ENCODE measurements at regions not wholly inside any gene's neighbourhood (a gene's known extent, or its start where the extent isn't known, plus 50 kb on each side); places are given as distances from the start of the nearest gene placed in this dataset.

DNA sequence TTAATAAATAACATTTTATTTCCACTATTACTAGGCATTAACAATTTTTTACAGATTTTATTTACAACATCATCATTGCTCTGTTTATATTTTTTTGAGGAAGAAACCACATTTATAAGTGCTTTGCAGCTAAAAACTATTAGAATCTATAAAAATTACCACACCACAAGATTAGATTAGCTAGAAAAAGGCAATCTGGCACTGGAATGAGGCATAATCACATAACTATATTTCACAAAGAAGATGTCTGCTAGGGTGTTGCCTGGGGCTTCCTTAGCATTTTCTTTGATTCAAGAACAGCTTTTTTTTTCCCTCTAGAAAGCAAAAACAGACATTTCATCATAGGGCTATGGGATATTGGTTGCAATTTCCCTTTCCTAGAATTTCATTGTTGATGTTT, 2169.2 kb downstream of the MRPL39 start:
- FAIRE-seq (no peak), ATAC-seq (no peak), DNase-seq (no peak)
- no peak overlapping the region for H3K4me3 ChIP-seq
- no peaks in the 10 kb centered on the region for H3K4me1 ChIP-seq
- H3K27ac ChIP-seq: no peak overlapping the region
- intact Hi-C loops (cut with DNase I): no loop called here
- TF ChIP-seq, protein P1, sequence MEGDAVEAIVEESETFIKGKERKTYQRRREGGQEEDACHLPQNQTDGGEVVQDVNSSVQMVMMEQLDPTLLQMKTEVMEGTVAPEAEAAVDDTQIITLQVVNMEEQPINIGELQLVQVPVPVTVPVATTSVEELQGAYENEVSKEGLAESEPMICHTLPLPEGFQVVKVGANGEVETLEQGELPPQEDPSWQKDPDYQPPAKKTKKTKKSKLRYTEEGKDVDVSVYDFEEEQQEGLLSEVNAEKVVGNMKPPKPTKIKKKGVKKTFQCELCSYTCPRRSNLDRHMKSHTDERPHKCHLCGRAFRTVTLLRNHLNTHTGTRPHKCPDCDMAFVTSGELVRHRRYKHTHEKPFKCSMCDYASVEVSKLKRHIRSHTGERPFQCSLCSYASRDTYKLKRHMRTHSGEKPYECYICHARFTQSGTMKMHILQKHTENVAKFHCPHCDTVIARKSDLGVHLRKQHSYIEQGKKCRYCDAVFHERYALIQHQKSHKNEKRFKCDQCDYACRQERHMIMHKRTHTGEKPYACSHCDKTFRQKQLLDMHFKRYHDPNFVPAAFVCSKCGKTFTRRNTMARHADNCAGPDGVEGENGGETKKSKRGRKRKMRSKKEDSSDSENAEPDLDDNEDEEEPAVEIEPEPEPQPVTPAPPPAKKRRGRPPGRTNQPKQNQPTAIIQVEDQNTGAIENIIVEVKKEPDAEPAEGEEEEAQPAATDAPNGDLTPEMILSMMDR (IDR thresholded peaks at IDR 0.05): no peak
- no peaks in the 10 kb centered on the region for H3K27me3 ChIP-seq
- H3K9me3 ChIP-seq: no peaks in the 10 kb centered on the region
- no peaks in the 10 kb centered on the region for H3K36me3 ChIP-seq

DNA sequence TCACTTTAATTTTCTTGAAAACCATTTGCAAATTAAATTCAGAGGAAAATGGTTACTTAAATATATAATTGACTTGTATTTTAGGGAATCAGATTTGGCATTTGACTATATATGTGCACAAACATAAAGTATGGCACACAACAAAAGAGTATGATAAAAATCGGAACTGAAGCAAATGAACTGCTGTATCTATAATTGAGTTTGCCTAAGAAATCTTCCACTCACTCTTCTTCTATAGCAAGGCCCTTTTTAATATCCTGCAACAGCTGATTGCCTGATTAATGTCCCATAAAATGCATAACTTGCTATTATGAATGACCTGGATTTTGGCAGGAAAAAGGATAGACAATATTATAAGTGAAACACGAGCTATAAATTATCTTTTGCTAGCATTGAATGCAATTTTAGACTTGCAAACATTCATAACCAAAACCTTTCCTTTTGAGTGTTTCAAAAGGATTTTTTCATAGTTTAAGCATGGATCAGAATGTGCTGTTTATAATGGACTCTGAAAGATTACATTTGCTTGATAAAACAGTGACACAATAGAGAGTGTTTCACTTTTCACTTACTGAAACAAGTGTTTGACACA, 2204.3 kb downstream of the MRPL39 start:
- 22 to 33% methylated on average over 2 of the region's 2 CpGs for WGBS, 2 donors
- no peaks in the 10 kb centered on the region for H3K9me3 ChIP-seq
- H3K4me1 ChIP-seq: no peaks in the 10 kb centered on the region
- no peak for DNase-seq
- no peaks in the 10 kb centered on the region for H3K36me3 ChIP-seq
- intact Hi-C loops (cut with DNase I): no loop called here
- TF ChIP-seq, protein P1 (IDR thresholded peaks at IDR 0.05): no peak
- no peaks in the 10 kb centered on the region for H3K27me3 ChIP-seq
- no peak overlapping the region for H3K4me3 ChIP-seq
- no peak overlapping the region for H3K27ac ChIP-seq
- ATAC-seq: no peak
- no peak for FAIRE-seq

DNA sequence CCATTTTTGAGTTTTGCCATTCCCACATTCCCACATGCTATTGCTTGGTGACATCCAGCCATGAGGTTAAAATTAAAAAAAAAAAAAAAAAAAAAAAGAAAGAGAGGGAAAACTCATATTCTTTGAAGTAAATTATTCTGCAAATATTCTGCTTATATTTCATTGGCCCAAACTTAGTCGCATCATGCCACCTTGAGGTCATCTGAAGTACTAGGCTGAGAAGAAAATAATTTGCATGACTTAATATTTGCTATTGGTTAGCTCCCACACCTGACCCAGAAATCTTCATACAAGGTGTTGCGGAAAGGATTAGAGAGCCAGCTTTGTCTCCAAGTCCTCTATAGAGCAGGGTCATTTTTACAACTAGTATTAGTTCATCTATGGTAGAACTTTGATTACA, 2206.0 kb downstream of the MRPL39 start:
- intact Hi-C loops (cut with DNase I): no loop called here
- H3K27ac ChIP-seq: no peak overlapping the region
- no peaks in the 10 kb centered on the region for H3K4me1 ChIP-seq
- H3K36me3 ChIP-seq: no peaks in the 10 kb centered on the region
- DNase-seq: no peak
- TF ChIP-seq, protein P1 (IDR thresholded peaks at IDR 0.05): no peak
- no peak for ATAC-seq
- no peaks in the 10 kb centered on the region for H3K27me3 ChIP-seq
- 68 to 75% methylated on average over 2 of the region's 2 CpGs for WGBS, 2 donors
- no peak overlapping the region for H3K4me3 ChIP-seq
- FAIRE-seq: no peak
- H3K9me3 ChIP-seq: no peaks in the 10 kb centered on the region

DNA sequence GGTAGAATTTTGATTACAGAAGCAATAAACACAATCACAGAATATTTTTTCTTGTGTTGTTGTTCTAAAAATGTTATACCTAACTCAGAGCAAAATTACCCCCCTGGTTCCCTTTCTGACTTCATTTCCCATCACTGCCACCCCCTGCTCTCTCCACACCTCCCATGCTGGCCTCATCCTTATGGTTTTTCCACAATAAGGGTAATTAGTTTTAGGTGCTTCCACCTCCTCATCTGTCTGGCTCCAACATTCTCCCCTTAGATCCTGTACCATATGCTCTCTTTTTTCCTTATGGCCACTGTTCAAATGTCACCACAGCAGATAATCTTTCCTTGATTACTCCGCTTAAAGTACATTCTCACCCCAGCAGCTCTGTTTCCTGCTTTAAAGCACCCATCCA, 2208.6 kb downstream of the MRPL39 start:
- Histone ChIP-seq H3K36me3 (no peaks in the 10 kb centered on the region), H3K4me1 (no peaks in the 10 kb centered on the region), H3K4me3 (no peak overlapping the region), H3K27me3 (no peaks in the 10 kb centered on the region), H3K9me3 (no peaks in the 10 kb centered on the region), H3K27ac (no peak overlapping the region)
- TF ChIP-seq, protein P1 (IDR thresholded peaks at IDR 0.05): no peak
- DNase-seq (no peak), FAIRE-seq (no peak), ATAC-seq (no peak)
- 71 to 79% methylated on average over 1 of the region's 1 CpG for WGBS, 2 donors
- intact Hi-C loops (cut with DNase I): no loop called here

DNA sequence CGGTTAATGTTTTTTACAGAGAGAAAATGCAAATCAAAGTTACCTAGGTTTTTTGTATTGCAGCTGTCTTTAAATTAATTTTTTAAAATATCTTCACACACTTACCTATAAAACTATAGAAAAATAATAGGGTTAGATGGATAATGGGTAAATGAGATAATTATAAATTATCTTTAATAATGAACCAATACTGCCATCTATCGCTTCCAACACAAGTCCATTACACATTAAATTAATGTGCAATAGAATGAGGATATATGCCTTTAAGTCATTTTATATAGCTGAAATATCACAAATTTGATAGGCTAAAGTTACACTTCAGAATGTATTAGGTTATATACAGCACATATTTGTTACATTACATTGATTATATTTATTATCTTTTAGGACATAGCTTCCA, 2212.8 kb downstream of the MRPL39 start:
- DNase-seq (no peak), ATAC-seq (no peak), FAIRE-seq (no peak)
- WGBS, 2 donors: 63 to 77% methylated on average over 2 of the region's 2 CpGs
- H3K27ac ChIP-seq: no peak overlapping the region
- H3K9me3 ChIP-seq: no peaks in the 10 kb centered on the region
- H3K27me3 ChIP-seq: no peaks in the 10 kb centered on the region
- H3K4me1 ChIP-seq: no peaks in the 10 kb centered on the region
- intact Hi-C loops (cut with DNase I): no loop called here
- no peak overlapping the region for H3K4me3 ChIP-seq
- TF ChIP-seq, protein P1 (IDR thresholded peaks at IDR 0.05): no peak
- H3K36me3 ChIP-seq: no peaks in the 10 kb centered on the region

Measured in pancreas (tissue), 10 donors.